ENCODE measurements at regions not wholly inside any gene's neighbourhood (a gene's known extent, or its start where the extent isn't known, plus 50 kb on each side); places are given as distances from the start of the nearest gene placed in this dataset.

DNA sequence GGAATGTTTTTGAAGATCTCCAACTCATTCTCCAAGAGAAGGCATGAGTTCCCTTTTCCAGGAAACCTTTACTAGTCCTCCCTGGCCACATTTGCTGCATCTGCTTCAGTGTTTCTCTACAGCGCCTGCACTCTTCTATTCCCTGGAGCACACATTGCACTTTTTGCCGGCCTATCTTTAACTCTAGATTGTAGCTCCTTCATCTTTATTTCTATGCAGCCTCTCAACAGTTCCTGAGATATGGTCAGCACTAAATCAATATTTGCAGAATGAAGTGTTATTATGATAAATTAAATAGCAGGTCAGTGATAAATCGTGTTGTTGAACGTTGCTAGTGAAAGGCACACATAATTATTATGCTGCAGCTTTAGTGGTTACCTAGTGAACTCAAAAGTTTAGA is 88.3 kb downstream of the VCX3A start:
- no peak overlapping the region for H3K27ac ChIP-seq (replicated peaks; ENCODE audit: low read length)
- H4K8ac ChIP-seq (ENCODE audit: low read depth, low read length), result no peak overlapping the region
- no peak overlapping the region for H3K9ac ChIP-seq (ENCODE audit: low read depth, low read length, poor library complexity)
- no peaks in the 10 kb centered on the region for H3K9me3 ChIP-seq (replicated peaks in 1 of 2; ENCODE audit: control insufficient read depth in 2 of 2, insufficient read depth in 1 of 2, low read depth in 1 of 2, low read length in 2 of 2)
- no peak overlapping the region for H3K4me3 ChIP-seq (ENCODE audit: low read length in 2 of 2)
- no peak overlapping the region for H3K14ac ChIP-seq (ENCODE audit: low read length)
- no peak overlapping the region for H4K91ac ChIP-seq (ENCODE audit: low read depth, low read length, poor library complexity)
- no peak overlapping the region for H3K23ac ChIP-seq (ENCODE audit: low read depth, low read length, poor library complexity)
- no peak overlapping the region for H3K18ac ChIP-seq (ENCODE audit: low read length)
- WGBS, 2 donors (ENCODE audit: extremely low coverage in 2 of 2, insufficient read length in 2 of 2, insufficient replicate concordance in 1 of 2), result no CpG with 5 or more reads among the region's 4 CpGs
- no peak overlapping the region for H2BK120ac ChIP-seq (ENCODE audit: low read depth, low read length)
- H2AFZ ChIP-seq (ENCODE audit: low read length), result no peak overlapping the region
- H3K4me2 ChIP-seq (ENCODE audit: insufficient read depth, low read length, poor library complexity, severe bottlenecking), result no peak overlapping the region
- H3K79me1 ChIP-seq (ENCODE audit: low read depth, low read length), result no peaks in the 10 kb centered on the region
- H3K27me3 ChIP-seq (ENCODE audit: control insufficient read depth in 3 of 3, insufficient read depth in 3 of 3, low read depth in 1 of 3, low read length in 3 of 3), result no peaks in the 10 kb centered on the region
- H3K36me3 ChIP-seq (replicated peaks in 1 of 2; ENCODE audit: control insufficient read depth in 2 of 2, insufficient read depth in 2 of 2, low read length in 2 of 2), result no peaks in the 10 kb centered on the region
- no peak for DNase-seq (ENCODE audit: low spot score)
- no peak overlapping the region for H2AK5ac ChIP-seq (ENCODE audit: low read depth, low read length)
- no peak overlapping the region for H2BK5ac ChIP-seq (ENCODE audit: low read length)
- no peaks in the 10 kb centered on the region for H3K4me1 ChIP-seq (ENCODE audit: control insufficient read depth in 2 of 2, insufficient read depth in 1 of 2, low read depth in 1 of 2, low read length in 2 of 2)
- H3K4ac ChIP-seq (ENCODE audit: low read length), result no peak overlapping the region
- no peak overlapping the region for H2BK15ac ChIP-seq (ENCODE audit: low read length)
- H2BK12ac ChIP-seq (ENCODE audit: low read length), result no peak overlapping the region

DNA sequence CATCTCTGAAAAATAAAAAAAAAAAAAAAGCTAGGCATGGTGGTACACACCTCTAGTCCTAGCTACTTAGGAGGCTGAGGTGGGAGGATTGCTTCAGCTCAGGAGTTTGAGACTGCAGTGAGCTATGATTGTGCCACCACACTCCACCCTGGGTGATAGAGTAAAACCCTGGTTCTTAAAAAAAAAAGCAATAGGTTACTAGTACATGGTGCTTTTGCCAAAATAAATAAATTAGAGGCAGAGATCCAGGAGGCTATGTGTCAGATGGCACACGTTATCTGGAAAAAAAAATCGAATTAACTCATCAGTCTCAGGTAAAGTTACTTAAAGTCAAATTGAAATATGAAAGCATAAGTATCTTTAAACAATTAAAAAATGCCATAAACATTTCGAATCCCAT is 94.3 kb downstream of the VCX3A start:
- Histone ChIP-seq H3K4me1 (ENCODE audit: control insufficient read depth in 2 of 2, insufficient read depth in 1 of 2, low read depth in 1 of 2, low read length in 2 of 2) (no peaks in the 10 kb centered on the region), H2BK120ac (ENCODE audit: low read depth, low read length) (no peak overlapping the region), H2BK12ac (ENCODE audit: low read length) (no peak overlapping the region), H3K27me3 (ENCODE audit: control insufficient read depth in 3 of 3, insufficient read depth in 3 of 3, low read depth in 1 of 3, low read length in 3 of 3) (no peaks in the 10 kb centered on the region), H2BK5ac (ENCODE audit: low read length) (no peak overlapping the region), H2BK15ac (ENCODE audit: low read length) (no peak overlapping the region), H3K27ac (replicated peaks; ENCODE audit: low read length) (no peak overlapping the region), H4K8ac (ENCODE audit: low read depth, low read length) (no peak overlapping the region), H3K23ac (ENCODE audit: low read depth, low read length, poor library complexity) (no peak overlapping the region), H3K9ac (ENCODE audit: low read depth, low read length, poor library complexity) (no peak overlapping the region), H3K4ac (ENCODE audit: low read length) (no peak overlapping the region), H4K91ac (ENCODE audit: low read depth, low read length, poor library complexity) (no peak overlapping the region), H2AFZ (ENCODE audit: low read length) (no peak overlapping the region), H3K36me3 (replicated peaks in 1 of 2; ENCODE audit: control insufficient read depth in 2 of 2, insufficient read depth in 2 of 2, low read length in 2 of 2) (no peaks in the 10 kb centered on the region), H3K14ac (ENCODE audit: low read length) (no peak overlapping the region), H2AK5ac (ENCODE audit: low read depth, low read length) (no peak overlapping the region), H3K4me3 (ENCODE audit: low read length in 2 of 2) (no peak overlapping the region), H3K9me3 (replicated peaks in 1 of 2; ENCODE audit: control insufficient read depth in 2 of 2, insufficient read depth in 1 of 2, low read depth in 1 of 2, low read length in 2 of 2) (no peaks in the 10 kb centered on the region), H3K4me2 (ENCODE audit: insufficient read depth, low read length, poor library complexity, severe bottlenecking) (no peak overlapping the region), H3K18ac (ENCODE audit: low read length) (no peak overlapping the region), H3K79me1 (ENCODE audit: low read depth, low read length) (no peaks in the 10 kb centered on the region)
- no peak for DNase-seq (ENCODE audit: low spot score)
- WGBS, 2 donors (ENCODE audit: extremely low coverage in 2 of 2, insufficient read length in 2 of 2, insufficient replicate concordance in 1 of 2), result no CpG with 5 or more reads among the region's 3 CpGs

DNA sequence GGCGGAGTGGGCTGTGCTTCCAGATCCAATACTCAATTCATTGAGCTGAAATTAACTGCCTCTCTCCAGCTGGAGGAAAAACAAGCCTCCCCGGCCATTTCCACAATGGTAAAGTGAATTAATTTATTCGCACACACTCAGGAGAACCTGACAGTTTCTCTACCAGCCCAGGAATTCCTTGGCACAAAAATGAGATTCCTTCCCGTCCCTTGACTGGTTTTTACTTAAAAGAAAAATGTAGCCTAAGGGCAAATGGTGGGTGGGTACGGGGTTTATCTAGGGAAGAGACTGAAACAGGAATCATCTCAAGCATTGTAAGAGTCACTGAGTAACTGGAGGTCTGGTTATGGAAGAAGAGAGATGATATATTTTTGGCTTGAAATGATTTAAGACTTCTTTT is 102.7 kb downstream of the VCX3A start:
- Histone ChIP-seq H3K27me3 (ENCODE audit: control insufficient read depth in 3 of 3, insufficient read depth in 3 of 3, low read depth in 1 of 3, low read length in 3 of 3) (no peaks in the 10 kb centered on the region), H3K14ac (ENCODE audit: low read length) (no peak overlapping the region), H2BK5ac (ENCODE audit: low read length) (no peak overlapping the region), H2BK120ac (ENCODE audit: low read depth, low read length) (no peak overlapping the region), H3K36me3 (replicated peaks in 1 of 2; ENCODE audit: control insufficient read depth in 2 of 2, insufficient read depth in 2 of 2, low read length in 2 of 2) (no peaks in the 10 kb centered on the region), H3K27ac (replicated peaks; ENCODE audit: low read length) (no peak overlapping the region), H2AFZ (ENCODE audit: low read length) (no peak overlapping the region), H2BK12ac (ENCODE audit: low read length) (no peak overlapping the region), H3K4me1 (ENCODE audit: control insufficient read depth in 2 of 2, insufficient read depth in 1 of 2, low read depth in 1 of 2, low read length in 2 of 2) (no peaks in the 10 kb centered on the region), H3K9me3 (replicated peaks in 1 of 2; ENCODE audit: control insufficient read depth in 2 of 2, insufficient read depth in 1 of 2, low read depth in 1 of 2, low read length in 2 of 2) (no peaks in the 10 kb centered on the region), H3K9ac (ENCODE audit: low read depth, low read length, poor library complexity) (no peak overlapping the region), H3K4me2 (ENCODE audit: insufficient read depth, low read length, poor library complexity, severe bottlenecking) (no peak overlapping the region), H4K91ac (ENCODE audit: low read depth, low read length, poor library complexity) (no peak overlapping the region), H4K8ac (ENCODE audit: low read depth, low read length) (no peak overlapping the region), H2BK15ac (ENCODE audit: low read length) (no peak overlapping the region), H3K18ac (ENCODE audit: low read length) (no peak overlapping the region), H2AK5ac (ENCODE audit: low read depth, low read length) (no peak overlapping the region), H3K79me1 (ENCODE audit: low read depth, low read length) (no peaks in the 10 kb centered on the region), H3K23ac (ENCODE audit: low read depth, low read length, poor library complexity) (no peak overlapping the region), H3K4ac (ENCODE audit: low read length) (no peak overlapping the region), H3K4me3 (ENCODE audit: low read length in 2 of 2) (no peak overlapping the region)
- no peak for DNase-seq (ENCODE audit: low spot score)
- no CpG with 5 or more reads among the region's 5 CpGs for WGBS, 2 donors (ENCODE audit: extremely low coverage in 2 of 2, insufficient read length in 2 of 2, insufficient replicate concordance in 1 of 2)

DNA sequence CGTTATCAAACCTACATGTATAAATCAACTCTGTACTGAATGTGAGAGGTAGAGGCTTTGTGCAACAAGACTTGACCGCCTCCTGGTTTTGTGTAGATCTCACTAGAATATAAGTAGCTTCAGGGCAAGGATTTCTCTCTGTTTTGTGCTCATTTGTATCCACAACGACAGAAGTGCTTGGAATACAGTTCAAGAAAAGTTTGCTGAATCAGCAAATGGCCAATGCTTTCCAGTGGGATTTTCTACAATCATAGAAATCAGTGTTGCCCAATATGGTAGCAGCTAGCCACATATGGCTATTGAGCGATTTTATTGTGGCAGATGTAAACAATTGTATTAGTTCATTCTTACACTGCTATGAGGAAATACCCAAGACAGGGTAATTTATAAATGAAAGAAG is 127.4 kb downstream of the VCX3A start:
- Histone ChIP-seq H2BK15ac (ENCODE audit: low read length) (no peak overlapping the region), H3K4me2 (ENCODE audit: insufficient read depth, low read length, poor library complexity, severe bottlenecking) (no peak overlapping the region), H3K23ac (ENCODE audit: low read depth, low read length, poor library complexity) (no peak overlapping the region), H3K9me3 (replicated peaks in 1 of 2; ENCODE audit: control insufficient read depth in 2 of 2, insufficient read depth in 1 of 2, low read depth in 1 of 2, low read length in 2 of 2) (no peaks in the 10 kb centered on the region), H3K27me3 (ENCODE audit: control insufficient read depth in 3 of 3, insufficient read depth in 3 of 3, low read depth in 1 of 3, low read length in 3 of 3) (no peaks in the 10 kb centered on the region), H3K27ac (replicated peaks; ENCODE audit: low read length) (no peak overlapping the region), H3K4me1 (ENCODE audit: control insufficient read depth in 2 of 2, insufficient read depth in 1 of 2, low read depth in 1 of 2, low read length in 2 of 2) (no peaks in the 10 kb centered on the region), H3K36me3 (replicated peaks in 1 of 2; ENCODE audit: control insufficient read depth in 2 of 2, insufficient read depth in 2 of 2, low read length in 2 of 2) (no peaks in the 10 kb centered on the region), H2AFZ (ENCODE audit: low read length) (no peak overlapping the region), H2AK5ac (ENCODE audit: low read depth, low read length) (no peak overlapping the region), H3K9ac (ENCODE audit: low read depth, low read length, poor library complexity) (no peak overlapping the region), H3K4me3 (ENCODE audit: low read length in 2 of 2) (no peak overlapping the region), H3K18ac (ENCODE audit: low read length) (no peak overlapping the region), H4K91ac (ENCODE audit: low read depth, low read length, poor library complexity) (no peak overlapping the region), H4K8ac (ENCODE audit: low read depth, low read length) (no peak overlapping the region), H3K4ac (ENCODE audit: low read length) (no peak overlapping the region), H2BK5ac (ENCODE audit: low read length) (no peak overlapping the region), H3K14ac (ENCODE audit: low read length) (no peak overlapping the region), H2BK120ac (ENCODE audit: low read depth, low read length) (no peak overlapping the region), H3K79me1 (ENCODE audit: low read depth, low read length) (no peaks in the 10 kb centered on the region), H2BK12ac (ENCODE audit: low read length) (no peak overlapping the region)
- DNase-seq (ENCODE audit: low spot score), result no peak
- whole genome bisulfite sequencing, 2 donors (ENCODE audit: extremely low coverage in 2 of 2, insufficient read length in 2 of 2, insufficient replicate concordance in 1 of 2), result no CpG with 5 or more reads among the region's 4 CpGs
